AG04450 (cell line): ENCODE measurements at regions not wholly inside any gene's neighbourhood (a gene's known extent, or its start where the extent isn't known, plus 50 kb on each side); places are given as distances from the start of the nearest gene placed in this dataset.

Experiments used
- CTCF ChIA-PET: fragments of 300-600, 350-600 bp; formaldehyde crosslinking; extraction: SDS; loops from one replicate; lab custom pipeline; 2022; ENCODE audit warnings: antibody characterized with exemption, inconsistent platforms; lab: Charles Lee
- POLR2A ChIA-PET: fragments of 350-600 bp; formaldehyde crosslinking; extraction: SDS; loops from one replicate; lab custom pipeline; 2021; ENCODE audit warnings: antibody characterized with exemption, inconsistent platforms; lab: Yijun Ruan, JAX
- DNase-seq: peaks from one replicate; pipeline ENCODE4 v3.0.0-alpha.2; 2011; ENCODE audit warnings: low read depth, low spot score
- H3K27ac ChIP-seq: one replicate; pipeline ENCODE4 v1.5.1; 2012; ENCODE audit warnings: low read depth, low read length, control low read depth
- H3K27me3 ChIP-seq: one replicate; pipeline ENCODE4 v1.6.0; 2012; ENCODE audit warnings: low read length; ENCODE audit not compliant: control insufficient read depth, insufficient read depth
- H3K4me3 ChIP-seq: 2 replicates; pipeline ENCODE4 v1.5.1; 2011; ENCODE audit warnings: mild to moderate bottlenecking, low read depth, low read length, control low read depth
- H3K9me3 ChIP-seq: 2 replicates; pipeline ENCODE4 v1.5.1; 2012; ENCODE audit warnings: low read length; ENCODE audit not compliant: control insufficient read depth, insufficient read depth
- TF ChIP-seq, protein P1 (sequence below): IDR thresholded peaks from 2 replicates; pipeline ENCODE4 v1.5.1; 2011; ENCODE audit warnings: low read depth, low read length, control low read depth, inconsistent platforms

- no peaks in the 10 kb centered on the region for H3K9me3 ChIP-seq
- CTCF ChIA-PET = no interaction called here
Measured at GRCh38 chr5:130966990-130967525, 198.0 kb downstream of the HINT1 start.

DNA sequence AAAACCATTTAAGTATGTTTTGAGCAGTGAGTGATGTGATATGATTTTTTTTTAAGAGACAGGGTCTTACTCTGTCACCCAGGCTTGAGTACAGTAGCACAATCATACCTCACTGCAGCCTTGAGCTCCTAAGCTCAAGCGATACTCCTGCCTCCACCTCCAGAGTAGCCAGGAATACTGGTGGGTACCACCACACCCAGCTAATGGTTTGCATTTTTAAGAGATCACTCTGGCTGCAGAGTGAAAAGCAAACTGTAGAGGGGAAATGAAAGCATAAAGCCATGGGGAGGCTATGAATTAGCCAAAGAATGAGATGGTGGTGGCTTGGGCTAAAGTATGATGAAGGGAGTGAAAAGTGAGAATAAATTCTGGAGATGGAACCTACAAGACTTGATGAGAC, 199.1 kb downstream of the HINT1 start:
- POLR2A ChIA-PET = no interaction called here

More at GRCh38 chr5:130966990-130967525, 198.0 kb downstream of the HINT1 start:
- no peak for DNase-seq
- TF ChIP-seq, protein P1, sequence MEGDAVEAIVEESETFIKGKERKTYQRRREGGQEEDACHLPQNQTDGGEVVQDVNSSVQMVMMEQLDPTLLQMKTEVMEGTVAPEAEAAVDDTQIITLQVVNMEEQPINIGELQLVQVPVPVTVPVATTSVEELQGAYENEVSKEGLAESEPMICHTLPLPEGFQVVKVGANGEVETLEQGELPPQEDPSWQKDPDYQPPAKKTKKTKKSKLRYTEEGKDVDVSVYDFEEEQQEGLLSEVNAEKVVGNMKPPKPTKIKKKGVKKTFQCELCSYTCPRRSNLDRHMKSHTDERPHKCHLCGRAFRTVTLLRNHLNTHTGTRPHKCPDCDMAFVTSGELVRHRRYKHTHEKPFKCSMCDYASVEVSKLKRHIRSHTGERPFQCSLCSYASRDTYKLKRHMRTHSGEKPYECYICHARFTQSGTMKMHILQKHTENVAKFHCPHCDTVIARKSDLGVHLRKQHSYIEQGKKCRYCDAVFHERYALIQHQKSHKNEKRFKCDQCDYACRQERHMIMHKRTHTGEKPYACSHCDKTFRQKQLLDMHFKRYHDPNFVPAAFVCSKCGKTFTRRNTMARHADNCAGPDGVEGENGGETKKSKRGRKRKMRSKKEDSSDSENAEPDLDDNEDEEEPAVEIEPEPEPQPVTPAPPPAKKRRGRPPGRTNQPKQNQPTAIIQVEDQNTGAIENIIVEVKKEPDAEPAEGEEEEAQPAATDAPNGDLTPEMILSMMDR = no peak
- Histone ChIP-seq H3K27me3 (no peaks in the 10 kb centered on the region), H3K27ac (no peak overlapping the region), H3K4me3 (no peak overlapping the region)
- POLR2A ChIA-PET = no interaction called here

DNA sequence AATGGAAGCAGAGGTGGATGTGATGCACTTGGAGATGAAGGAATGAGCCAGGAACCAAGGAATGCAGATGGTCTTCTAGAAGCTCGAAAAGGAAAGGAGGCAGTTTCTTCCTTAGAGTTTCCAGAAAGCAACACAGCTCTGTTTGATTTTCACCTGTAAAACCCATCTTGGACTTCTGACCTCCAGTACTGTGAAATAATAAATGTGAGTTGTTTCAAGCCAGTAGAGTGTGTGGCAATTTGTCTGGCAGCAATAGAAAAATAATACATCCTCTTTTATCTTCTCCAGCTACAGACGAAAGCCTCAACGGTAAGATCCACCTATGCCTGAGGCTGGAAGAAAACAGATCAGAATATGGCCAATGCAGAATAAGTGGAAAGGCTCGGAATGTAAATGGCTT, 199.7 kb downstream of the HINT1 start:
- POLR2A ChIA-PET = no interaction called here
- TF ChIP-seq, protein P1 = no peak
- CTCF ChIA-PET = no interaction called here
- DNase-seq = no peak
- no peaks in the 10 kb centered on the region for H3K27me3 ChIP-seq
- no peaks in the 10 kb centered on the region for H3K9me3 ChIP-seq
- no peak overlapping the region for H3K4me3 ChIP-seq
- no peak overlapping the region for H3K27ac ChIP-seq

More for the DNA sequence above, 199.1 kb downstream of the HINT1 start:
- H3K27ac ChIP-seq = no peak overlapping the region
- DNase-seq = no peak
- H3K27me3 ChIP-seq = no peaks in the 10 kb centered on the region
- H3K4me3 ChIP-seq = no peak overlapping the region
- TF ChIP-seq, protein P1 = no peak
- no peaks in the 10 kb centered on the region for H3K9me3 ChIP-seq
- CTCF ChIA-PET = no interaction called here

DNA sequence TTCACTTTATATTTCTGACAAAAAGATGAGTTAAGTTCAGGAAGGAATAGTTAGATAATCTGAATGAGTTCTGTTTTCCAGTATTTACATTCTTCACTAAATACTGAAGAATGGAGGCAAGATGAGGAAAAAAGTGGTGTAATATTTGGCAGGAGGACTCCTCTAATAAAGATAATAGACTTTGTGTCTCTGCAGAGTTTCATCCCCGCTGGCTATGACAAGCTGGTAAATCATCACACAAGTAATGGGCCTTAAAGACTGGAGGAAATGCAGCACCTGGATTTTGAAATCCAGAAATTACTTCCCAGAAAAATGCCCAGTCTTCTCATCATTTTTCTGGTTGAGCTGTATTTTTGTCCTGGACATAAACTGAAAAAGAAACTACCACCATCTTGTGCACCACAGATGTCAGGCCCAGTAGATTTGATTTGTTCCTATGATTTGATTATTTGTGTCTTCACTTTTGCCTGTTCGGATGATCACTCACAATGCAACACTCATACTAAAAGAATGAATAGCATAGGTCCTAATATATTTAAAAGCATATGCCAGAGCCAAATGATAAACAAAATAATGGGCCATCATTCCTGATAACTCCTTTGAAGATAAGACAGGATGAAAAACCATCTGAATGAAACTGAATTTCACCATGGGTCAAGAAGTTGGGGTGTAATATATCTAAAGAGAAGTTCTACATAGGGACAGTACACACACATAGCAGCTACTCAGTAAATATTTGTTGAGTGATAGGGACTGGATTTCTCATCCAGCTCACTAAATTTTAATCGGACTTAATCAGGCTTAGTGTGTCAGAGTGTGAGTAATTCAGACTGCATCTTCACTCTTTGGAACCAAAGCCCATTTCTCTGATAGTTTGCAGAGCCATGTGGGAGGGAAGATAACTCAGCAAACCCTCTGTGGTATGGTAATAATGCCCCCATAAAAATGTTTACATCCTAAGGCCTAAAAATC, 200.5 kb downstream of the HINT1 start:
- no peak for DNase-seq
- no peaks in the 10 kb centered on the region for H3K9me3 ChIP-seq
- no peaks in the 10 kb centered on the region for H3K27me3 ChIP-seq
- ChIA-PET POLR2A (no interaction called here), CTCF (no interaction called here)
- no peak overlapping the region for H3K4me3 ChIP-seq
- H3K27ac ChIP-seq = no peak overlapping the region
- TF ChIP-seq, protein P1 = no peak

DNA sequence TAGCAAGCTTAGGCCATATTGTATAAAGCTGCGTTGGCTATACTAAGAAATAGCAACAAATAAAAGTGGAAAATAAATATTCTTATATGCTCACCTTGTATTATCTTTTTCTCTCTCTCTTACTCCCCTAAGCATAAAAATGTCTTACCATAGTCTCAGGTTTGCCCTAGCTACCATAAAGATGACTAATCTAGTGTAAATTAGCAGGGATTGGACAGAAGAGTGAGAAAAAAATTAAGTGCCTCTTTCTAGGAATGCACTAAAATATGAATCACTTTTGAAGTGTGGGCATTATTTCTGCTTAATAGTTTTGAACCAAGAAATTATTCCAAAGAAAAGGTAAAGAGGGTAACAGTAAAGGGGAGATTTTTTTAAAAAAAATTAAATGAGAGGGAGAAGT, 201.3 kb downstream of the HINT1 start:
- no peaks in the 10 kb centered on the region for H3K9me3 ChIP-seq
- TF ChIP-seq, protein P1 = no peak
- no peak overlapping the region for H3K4me3 ChIP-seq
- ChIA-PET POLR2A (no interaction called here), CTCF (no interaction called here)
- DNase-seq = no peak
- H3K27me3 ChIP-seq = no peaks in the 10 kb centered on the region
- H3K27ac ChIP-seq = no peak overlapping the region
